ENCODE measurements at regions not wholly inside any gene's neighbourhood (a gene's known extent, or its start where the extent isn't known, plus 50 kb on each side); places are given as distances from the start of the nearest gene placed in this dataset.
"Not testable (repeated sequence)": the region's sequence is repeated elsewhere in the genome, so short reads cannot be mapped to it uniquely, and the experiment has no call there.

GRCh38 chr1:113207019-113207418 is 134.0 kb downstream of the LRIG2 start:
- peaks cover 5 to 12% (median 11%) of the 10 kb centered on the region in 4 experiments for H3K4me1 ChIP-seq (ENCODE audit: control extremely low read depth in 1 of 4, control insufficient read depth in 4 of 4, insufficient read depth in 4 of 4, low read length in 3 of 4)
- ChIA-PET CTCF (no interaction called here), POLR2A (no interaction called here)
- no peaks in the 10 kb centered on the region for H3K36me3 ChIP-seq (ENCODE audit: control insufficient read depth in 4 of 4, insufficient read depth in 4 of 4, low read length in 3 of 4)
- no peak for DNase-seq
- H3K9me3 ChIP-seq (ENCODE audit: control extremely low read depth in 1 of 5, control insufficient read depth in 4 of 5, insufficient read depth in 2 of 5, low read depth in 1 of 5, low read length in 4 of 5): peaks cover 0 to 3% (median 0%) of the 10 kb centered on the region in 5 experiments
- no peaks in the 10 kb centered on the region for H3K27me3 ChIP-seq (replicated peaks in 2 of 5; ENCODE audit: control insufficient read depth in 4 of 5, insufficient read depth in 5 of 5, low read length in 4 of 5)
- H3K4me3 ChIP-seq (ENCODE audit: control insufficient read depth in 1 of 7, extremely low read depth in 1 of 7, insufficient read depth in 4 of 7, low read depth in 2 of 7, low read length in 6 of 7): no peak overlapping the region
- WGBS (ENCODE audit: insufficient coverage): 43% methylated on average over 2 of the region's 2 CpGs
- H3K27ac ChIP-seq (ENCODE audit: insufficient read depth in 1 of 2, low read depth in 1 of 2, low read length in 2 of 2, poor library complexity in 1 of 2, severe bottlenecking in 2 of 2): no peak overlapping the region

- no peak overlapping the region for H3K27ac ChIP-seq (ENCODE audit: insufficient read depth in 1 of 2, low read depth in 1 of 2, low read length in 2 of 2, poor library complexity in 1 of 2, severe bottlenecking in 2 of 2)
- no peak for DNase-seq
- no peaks in the 10 kb centered on the region for H3K27me3 ChIP-seq (replicated peaks in 2 of 5; ENCODE audit: control insufficient read depth in 4 of 5, insufficient read depth in 5 of 5, low read length in 4 of 5)
- ChIA-PET CTCF (no interaction called here), POLR2A (no interaction called here)
- WGBS (ENCODE audit: insufficient coverage): no CpG with 5 or more reads among the region's 1 CpG
- H3K36me3 ChIP-seq (ENCODE audit: control insufficient read depth in 4 of 4, insufficient read depth in 4 of 4, low read length in 3 of 4): no peaks in the 10 kb centered on the region
- H3K9me3 ChIP-seq (ENCODE audit: control extremely low read depth in 1 of 5, control insufficient read depth in 4 of 5, insufficient read depth in 2 of 5, low read depth in 1 of 5, low read length in 4 of 5): peaks cover 0 to 3% (median 0%) of the 10 kb centered on the region in 5 experiments
- H3K4me3 ChIP-seq (ENCODE audit: control insufficient read depth in 1 of 7, extremely low read depth in 1 of 7, insufficient read depth in 4 of 7, low read depth in 2 of 7, low read length in 6 of 7): no peak overlapping the region
- peaks cover 5 to 12% (median 11%) of the 10 kb centered on the region in 4 experiments for H3K4me1 ChIP-seq (ENCODE audit: control extremely low read depth in 1 of 4, control insufficient read depth in 4 of 4, insufficient read depth in 4 of 4, low read length in 3 of 4)
Observed at GRCh38 chr1:113207457-113207856, 134.5 kb downstream of the LRIG2 start.

- DNase-seq; H3K36me3 ChIP-seq (ENCODE audit: control insufficient read depth in 4 of 4, insufficient read depth in 4 of 4, low read length in 3 of 4); H3K27me3 ChIP-seq (replicated peaks in 2 of 5; ENCODE audit: control insufficient read depth in 4 of 5, insufficient read depth in 5 of 5, low read length in 4 of 5); H3K9me3 ChIP-seq (ENCODE audit: control extremely low read depth in 1 of 5, control insufficient read depth in 4 of 5, insufficient read depth in 2 of 5, low read depth in 1 of 5, low read length in 4 of 5); POLR2A ChIA-PET; H3K27ac ChIP-seq (ENCODE audit: insufficient read depth in 1 of 2, low read depth in 1 of 2, low read length in 2 of 2, poor library complexity in 1 of 2, severe bottlenecking in 2 of 2); CTCF ChIA-PET; H3K4me3 ChIP-seq (ENCODE audit: control insufficient read depth in 1 of 7, extremely low read depth in 1 of 7, insufficient read depth in 4 of 7, low read depth in 2 of 7, low read length in 6 of 7): not testable (repeated sequence)
- H3K4me1 ChIP-seq (ENCODE audit: control extremely low read depth in 1 of 4, control insufficient read depth in 4 of 4, insufficient read depth in 4 of 4, low read length in 3 of 4): peaks cover 5 to 12% (median 11%) of the 10 kb centered on the region in 4 experiments
- WGBS (ENCODE audit: insufficient coverage): 99% methylated on average over 8 of the region's 9 CpGs
Observed at GRCh38 chr1:113208425-113208824, 135.4 kb downstream of the LRIG2 start.

GRCh38 chr1:113210248-113210647 is 137.2 kb downstream of the LRIG2 start:
- no peak overlapping the region for H3K27ac ChIP-seq (ENCODE audit: insufficient read depth in 1 of 2, low read depth in 1 of 2, low read length in 2 of 2, poor library complexity in 1 of 2, severe bottlenecking in 2 of 2)
- WGBS (ENCODE audit: insufficient coverage): 0% methylated on average over 2 of the region's 4 CpGs
- peak overlapping the region in 3 of 7 experiments; percentile 12 to 48 (median 33) for H3K4me3 ChIP-seq (ENCODE audit: control insufficient read depth in 1 of 7, extremely low read depth in 1 of 7, insufficient read depth in 4 of 7, low read depth in 2 of 7, low read length in 6 of 7)
- H3K9me3 ChIP-seq (ENCODE audit: control extremely low read depth in 1 of 5, control insufficient read depth in 4 of 5, insufficient read depth in 2 of 5, low read depth in 1 of 5, low read length in 4 of 5): peaks cover 0 to 5% (median 0%) of the 10 kb centered on the region in 5 experiments
- no peaks in the 10 kb centered on the region for H3K36me3 ChIP-seq (ENCODE audit: control insufficient read depth in 4 of 4, insufficient read depth in 4 of 4, low read length in 3 of 4)
- POLR2A ChIA-PET: no interaction called here
- CTCF ChIA-PET: interaction anchor here (1.4 kb wide), 1 partner anchor 11 kb away, joined by 3 read pairs; no protein-coding TSS in a partner anchor
- peaks cover 5 to 12% (median 11%) of the 10 kb centered on the region in 4 experiments for H3K4me1 ChIP-seq (ENCODE audit: control extremely low read depth in 1 of 4, control insufficient read depth in 4 of 4, insufficient read depth in 4 of 4, low read length in 3 of 4)
- peak; percentile 20 to 65 (median 46) for DNase-seq
- H3K27me3 ChIP-seq (replicated peaks in 2 of 5; ENCODE audit: control insufficient read depth in 4 of 5, insufficient read depth in 5 of 5, low read length in 4 of 5): no peaks in the 10 kb centered on the region

- CTCF ChIA-PET: no interaction called here
- Histone ChIP-seq H3K27me3 (replicated peaks in 2 of 5; ENCODE audit: control insufficient read depth in 4 of 5, insufficient read depth in 5 of 5, low read length in 4 of 5) (no peaks in the 10 kb centered on the region), H3K4me3 (ENCODE audit: control insufficient read depth in 1 of 7, extremely low read depth in 1 of 7, insufficient read depth in 4 of 7, low read depth in 2 of 7, low read length in 6 of 7) (no peak overlapping the region), H3K4me1 (ENCODE audit: control extremely low read depth in 1 of 4, control insufficient read depth in 4 of 4, insufficient read depth in 4 of 4, low read length in 3 of 4) (peaks cover 5 to 12% (median 11%) of the 10 kb centered on the region in 4 experiments), H3K36me3 (ENCODE audit: control insufficient read depth in 4 of 4, insufficient read depth in 4 of 4, low read length in 3 of 4) (no peaks in the 10 kb centered on the region), H3K27ac (ENCODE audit: insufficient read depth in 1 of 2, low read depth in 1 of 2, low read length in 2 of 2, poor library complexity in 1 of 2, severe bottlenecking in 2 of 2) (no peak overlapping the region), H3K9me3 (ENCODE audit: control extremely low read depth in 1 of 5, control insufficient read depth in 4 of 5, insufficient read depth in 2 of 5, low read depth in 1 of 5, low read length in 4 of 5) (peaks cover 0 to 5% (median 0%) of the 10 kb centered on the region in 5 experiments)
- WGBS (ENCODE audit: insufficient coverage): 74% methylated on average over 5 of the region's 5 CpGs
- DNase-seq: no peak
- POLR2A ChIA-PET: no interaction called here
Observed at GRCh38 chr1:113211467-113211866, 138.5 kb downstream of the LRIG2 start.

DNA sequence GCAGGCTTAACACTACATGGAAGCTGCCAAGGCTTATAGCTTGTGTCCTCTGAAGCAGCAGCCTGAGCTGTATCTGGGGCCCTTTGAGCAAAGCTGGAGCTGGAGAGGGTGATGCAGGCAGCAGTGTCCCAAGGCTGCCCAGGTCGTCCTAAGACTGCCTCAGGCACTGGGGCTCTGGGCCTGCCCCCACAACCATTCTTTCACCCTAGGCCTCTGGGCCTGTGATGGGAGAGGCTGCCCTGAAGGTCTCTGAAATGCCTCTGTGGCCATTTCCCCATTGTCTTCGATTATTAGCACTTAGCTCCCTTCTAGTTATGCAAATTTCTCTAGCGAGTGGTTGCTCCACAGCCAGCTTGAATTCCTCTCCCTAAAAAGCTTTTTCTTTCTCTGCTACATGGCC is 142.0 kb downstream of the LRIG2 start:
- peaks cover 0 to 5% (median 0%) of the 10 kb centered on the region in 5 experiments for H3K9me3 ChIP-seq (ENCODE audit: control extremely low read depth in 1 of 5, control insufficient read depth in 4 of 5, insufficient read depth in 2 of 5, low read depth in 1 of 5, low read length in 4 of 5)
- DNase-seq: no peak
- H3K4me3 ChIP-seq (ENCODE audit: control insufficient read depth in 1 of 7, extremely low read depth in 1 of 7, insufficient read depth in 4 of 7, low read depth in 2 of 7, low read length in 6 of 7): no peak overlapping the region
- H3K27me3 ChIP-seq (replicated peaks in 2 of 5; ENCODE audit: control insufficient read depth in 4 of 5, insufficient read depth in 5 of 5, low read length in 4 of 5): no peaks in the 10 kb centered on the region
- 100% methylated on average over 2 of the region's 3 CpGs for WGBS (ENCODE audit: insufficient coverage)
- H3K4me1 ChIP-seq (ENCODE audit: control extremely low read depth in 1 of 4, control insufficient read depth in 4 of 4, insufficient read depth in 4 of 4, low read length in 3 of 4): peaks cover 6 to 23% (median 15%) of the 10 kb centered on the region in 4 experiments
- no peaks in the 10 kb centered on the region for H3K36me3 ChIP-seq (ENCODE audit: control insufficient read depth in 4 of 4, insufficient read depth in 4 of 4, low read length in 3 of 4)
- ChIA-PET CTCF (no interaction called here), POLR2A (no interaction called here)
- H3K27ac ChIP-seq (ENCODE audit: insufficient read depth in 1 of 2, low read depth in 1 of 2, low read length in 2 of 2, poor library complexity in 1 of 2, severe bottlenecking in 2 of 2): no peak overlapping the region

GRCh38 chr1:113216664-113217063 is 143.7 kb downstream of the LRIG2 start:
- DNase-seq: no peak
- no peak overlapping the region for H3K4me3 ChIP-seq (ENCODE audit: control insufficient read depth in 1 of 7, extremely low read depth in 1 of 7, insufficient read depth in 4 of 7, low read depth in 2 of 7, low read length in 6 of 7)
- ChIA-PET CTCF (interaction anchor here (1.0 to 1.5 kb wide), 2 partner anchors 10 to 12 kb away, joined by 3 read pairs; no protein-coding TSS in a partner anchor), POLR2A (no interaction called here)
- no peaks in the 10 kb centered on the region for H3K36me3 ChIP-seq (ENCODE audit: control insufficient read depth in 4 of 4, insufficient read depth in 4 of 4, low read length in 3 of 4)
- H3K4me1 ChIP-seq (ENCODE audit: control extremely low read depth in 1 of 4, control insufficient read depth in 4 of 4, insufficient read depth in 4 of 4, low read length in 3 of 4): peaks cover 0 to 18% (median 10%) of the 10 kb centered on the region in 4 experiments
- WGBS (ENCODE audit: insufficient coverage): 100% methylated on average over 3 of the region's 3 CpGs
- no peak overlapping the region for H3K27ac ChIP-seq (ENCODE audit: insufficient read depth in 1 of 2, low read depth in 1 of 2, low read length in 2 of 2, poor library complexity in 1 of 2, severe bottlenecking in 2 of 2)
- no peaks in the 10 kb centered on the region for H3K27me3 ChIP-seq (replicated peaks in 2 of 5; ENCODE audit: control insufficient read depth in 4 of 5, insufficient read depth in 5 of 5, low read length in 4 of 5)
- H3K9me3 ChIP-seq (ENCODE audit: control extremely low read depth in 1 of 5, control insufficient read depth in 4 of 5, insufficient read depth in 2 of 5, low read depth in 1 of 5, low read length in 4 of 5): peaks cover 0 to 5% (median 0%) of the 10 kb centered on the region in 5 experiments

Measured in common myeloid progenitor, CD34-positive (primary cell).